Esophagus squamous epithelium (tissue), 5 donors: ENCODE measurements at regions not wholly inside any gene's neighbourhood (a gene's known extent, or its start where the extent isn't known, plus 50 kb on each side); places are given as distances from the start of the nearest gene placed in this dataset.

Source experiments
- DNase-seq: peaks from one replicate; lab custom pipeline; 2025; lab: John Stamatoyannopoulos, UW
- H3K27ac ChIP-seq, 4 donors: fragments of 200-600 bp; sonication (generic); one replicate each; pipeline ENCODE4 v1.5.1; 2016 to 2019; ENCODE audit warnings: mild to moderate bottlenecking in 1 of 4
- H3K27me3 ChIP-seq, 4 donors: fragments of 200-600 bp; sonication (generic); 1 replicate in 3 of 4; 2 replicates in 1 of 4; pipeline versions ENCODE4 v1.5.1 to v1.6.0; 2017 to 2021; ENCODE audit warnings: antibody characterized with exemption in 1 of 4
- H3K36me3 ChIP-seq, 3 donors: fragments of 200-600 bp; sonication (generic); one replicate each; pipeline ENCODE4 v1.5.1; 2016 to 2019
- H3K4me1 ChIP-seq, 3 donors: fragments of 200-600 bp; sonication (generic); one replicate each; pipeline ENCODE4 v1.5.1; 2017 to 2019
- H3K4me3 ChIP-seq, 4 donors: fragments of 200-600 bp; sonication (generic); 1 replicate in 3 of 4; 2 replicates in 1 of 4; pipeline ENCODE4 v1.5.1; 2016 to 2019; ENCODE audit warnings: mild to moderate bottlenecking in 2 of 4, moderate library complexity in 1 of 4
- H3K9me3 ChIP-seq, 3 donors: fragments of 200-600 bp; sonication (generic); one replicate each; pipeline ENCODE4 v1.5.1; 2016 to 2019
- POLR2A ChIP-seq, 4 donors: fragments of 450-650 bp; IDR thresholded peaks; one replicate each; pipeline ENCODE4 v1.6.1; 2017; ENCODE audit warnings: antibody characterized with exemption in 4 of 4, mild to moderate bottlenecking in 4 of 4, moderate library complexity in 3 of 4
- WGBS, 2 donors: methylation state at CpG; one replicate each; pipeline ENCODE4 v1.1.5; 2018; 5-methylcytosine and 5-hydroxymethylcytosine counted together
- intact Hi-C: fragments of 100-400 bp; cut with DNase I; formaldehyde crosslinking; loops from one replicate; pipeline ENCODE4 v1.15.0; 2022
- TF ChIP-seq, protein P1 (sequence below), 6 experiments: fragments of 450-650 bp in 4 of 6; fragments of 200-600 bp in 2 of 6; sonication (generic) in 2 of 6; IDR thresholded peaks; one replicate each; pipeline ENCODE4 v1.5.1; 2016 to 2019; ENCODE audit warnings: antibody characterized with exemption in 6 of 6, mild to moderate bottlenecking in 4 of 6, moderate library complexity in 4 of 6
- donor health status: DM: yes; HTN: yes; CAD: no.

DNA sequence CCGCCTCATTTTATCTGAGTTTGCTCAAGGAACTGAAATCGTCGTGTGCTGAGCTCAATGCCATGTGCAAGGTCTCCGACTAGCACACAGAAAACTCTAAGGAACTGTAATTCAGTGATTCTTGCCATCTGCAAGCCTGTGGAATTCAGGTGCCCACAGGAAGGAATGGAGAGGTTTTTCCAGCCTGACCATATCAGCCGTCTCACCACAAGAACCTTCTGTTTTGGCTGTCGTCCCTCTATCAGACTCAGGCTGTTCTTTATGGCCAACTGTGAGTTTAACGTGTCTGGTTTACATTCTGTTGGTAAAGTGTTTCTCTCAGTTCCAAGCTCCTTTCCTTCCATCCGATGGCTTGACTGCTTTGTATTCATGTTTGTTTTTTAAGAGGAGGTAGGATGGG lies 293.5 kb downstream of the SPRY2 start:
- WGBS, 2 donors = 77 to 81% methylated on average over 8 of the region's 8 CpGs
- DNase-seq = no peak
- Histone ChIP-seq H3K9me3 (no peaks in the 10 kb centered on the region), H3K36me3 (no peaks in the 10 kb centered on the region), H3K4me1 (peaks cover 0 to 19% (median 0%) of the 10 kb centered on the region in 3 donors), H3K4me3 (no peak overlapping the region), H3K27ac (no peak overlapping the region), H3K27me3 (no peaks in the 10 kb centered on the region)
- intact Hi-C loops = no loop called here
- TF ChIP-seq POLR2A (IDR thresholded peaks at IDR 0.05) = no peak
- TF ChIP-seq, protein P1, sequence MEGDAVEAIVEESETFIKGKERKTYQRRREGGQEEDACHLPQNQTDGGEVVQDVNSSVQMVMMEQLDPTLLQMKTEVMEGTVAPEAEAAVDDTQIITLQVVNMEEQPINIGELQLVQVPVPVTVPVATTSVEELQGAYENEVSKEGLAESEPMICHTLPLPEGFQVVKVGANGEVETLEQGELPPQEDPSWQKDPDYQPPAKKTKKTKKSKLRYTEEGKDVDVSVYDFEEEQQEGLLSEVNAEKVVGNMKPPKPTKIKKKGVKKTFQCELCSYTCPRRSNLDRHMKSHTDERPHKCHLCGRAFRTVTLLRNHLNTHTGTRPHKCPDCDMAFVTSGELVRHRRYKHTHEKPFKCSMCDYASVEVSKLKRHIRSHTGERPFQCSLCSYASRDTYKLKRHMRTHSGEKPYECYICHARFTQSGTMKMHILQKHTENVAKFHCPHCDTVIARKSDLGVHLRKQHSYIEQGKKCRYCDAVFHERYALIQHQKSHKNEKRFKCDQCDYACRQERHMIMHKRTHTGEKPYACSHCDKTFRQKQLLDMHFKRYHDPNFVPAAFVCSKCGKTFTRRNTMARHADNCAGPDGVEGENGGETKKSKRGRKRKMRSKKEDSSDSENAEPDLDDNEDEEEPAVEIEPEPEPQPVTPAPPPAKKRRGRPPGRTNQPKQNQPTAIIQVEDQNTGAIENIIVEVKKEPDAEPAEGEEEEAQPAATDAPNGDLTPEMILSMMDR (IDR thresholded peaks at IDR 0.05) = no peak

DNA sequence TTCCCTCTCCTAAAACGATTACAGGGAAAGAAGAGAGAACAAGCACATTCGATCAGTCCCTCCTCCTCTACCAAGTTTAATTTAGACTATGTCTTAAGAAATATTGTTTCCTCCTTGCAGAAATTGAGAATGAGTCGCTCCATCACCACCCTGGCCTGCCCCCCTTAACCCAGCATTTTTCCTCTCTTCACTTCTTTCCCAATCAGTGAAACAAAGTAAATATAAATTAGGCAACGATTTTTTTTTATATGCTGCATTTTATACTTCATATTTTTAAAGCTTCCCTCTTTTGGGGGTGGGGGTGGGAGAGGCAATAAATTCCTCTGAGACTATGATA lies 300.0 kb downstream of the SPRY2 start:
- no peak for DNase-seq
- H3K27ac ChIP-seq = peak overlapping the region in 1 of 4 donors; percentile 3
- no peaks in the 10 kb centered on the region for H3K4me1 ChIP-seq
- WGBS, 2 donors = 14 to 27% methylated on average over 4 of the region's 4 CpGs
- no peaks in the 10 kb centered on the region for H3K36me3 ChIP-seq
- TF ChIP-seq, protein P1 (IDR thresholded peaks at IDR 0.05) = no peak
- no peak for TF ChIP-seq POLR2A (IDR thresholded peaks at IDR 0.05)
- intact Hi-C loops = no loop called here
- no peaks in the 10 kb centered on the region for H3K27me3 ChIP-seq
- H3K9me3 ChIP-seq = no peaks in the 10 kb centered on the region
- H3K4me3 ChIP-seq = no peak overlapping the region

DNA sequence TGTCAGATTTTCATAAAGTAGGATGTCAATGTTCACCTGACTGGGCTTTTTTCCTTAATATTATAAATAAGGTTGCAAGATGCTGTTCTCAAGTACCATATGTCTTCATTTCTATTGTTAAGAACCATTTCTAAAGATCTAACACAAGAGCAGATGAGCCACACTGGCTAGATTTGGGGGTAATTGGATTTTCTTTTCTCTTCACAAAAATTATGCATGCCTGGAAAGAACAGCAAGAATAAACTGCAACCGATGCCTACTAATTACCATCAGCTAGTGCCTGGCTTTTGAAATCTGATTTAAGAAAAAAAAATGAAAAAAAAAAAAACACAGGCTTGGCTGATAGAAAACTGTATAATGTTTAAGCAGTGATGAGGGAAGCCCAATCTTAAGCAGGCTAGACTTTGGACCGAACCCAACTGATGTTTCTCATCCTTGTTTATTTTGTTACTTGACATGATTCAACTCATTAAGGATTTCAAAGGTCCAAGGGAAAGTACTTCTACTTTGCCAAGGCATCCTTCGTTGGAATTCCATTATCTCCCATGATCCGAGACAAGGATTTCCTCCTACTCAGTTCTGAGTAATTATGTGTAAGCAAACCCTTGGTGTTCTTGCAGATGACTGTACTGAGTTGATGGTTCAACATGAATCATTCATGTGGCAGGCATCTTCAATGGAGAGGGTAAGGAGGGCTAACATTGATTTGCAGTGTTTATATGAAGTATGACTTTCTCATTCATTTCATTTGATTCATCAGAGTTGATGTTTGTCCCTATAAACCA lies 300.5 kb downstream of the SPRY2 start:
- Histone ChIP-seq H3K27ac (peak overlapping the region in 1 of 4 donors; percentile 3), H3K4me1 (no peaks in the 10 kb centered on the region), H3K36me3 (no peaks in the 10 kb centered on the region), H3K9me3 (no peaks in the 10 kb centered on the region), H3K27me3 (no peaks in the 10 kb centered on the region), H3K4me3 (no peak overlapping the region)
- no peak for TF ChIP-seq POLR2A (IDR thresholded peaks at IDR 0.05)
- TF ChIP-seq, protein P1 (IDR thresholded peaks at IDR 0.05) = no peak
- DNase-seq = no peak
- 20 to 32% methylated on average over 4 of the region's 4 CpGs for WGBS, 2 donors
- intact Hi-C loops = no loop called here

DNA sequence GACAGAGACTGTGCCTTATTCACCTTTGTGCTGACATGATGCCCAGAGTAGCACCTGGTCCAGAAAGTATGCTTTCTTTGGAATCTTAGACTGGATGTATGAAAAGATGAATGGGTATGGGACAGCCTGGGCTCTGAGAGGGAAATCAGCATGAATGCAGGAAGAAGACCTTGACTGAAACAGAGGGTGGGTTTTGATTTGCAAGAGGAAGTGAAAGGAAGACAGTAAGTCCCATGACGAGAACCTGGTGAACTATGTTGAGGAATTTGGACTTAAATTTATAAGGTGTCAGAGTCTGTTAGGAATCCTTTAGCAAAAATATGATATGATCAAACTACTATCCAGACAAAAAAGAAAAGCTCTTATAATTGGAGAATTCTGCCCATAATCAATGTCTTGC lies 301.9 kb downstream of the SPRY2 start:
- Histone ChIP-seq H3K36me3 (no peaks in the 10 kb centered on the region), H3K27ac (no peak overlapping the region), H3K9me3 (no peaks in the 10 kb centered on the region), H3K4me1 (no peaks in the 10 kb centered on the region), H3K4me3 (no peak overlapping the region), H3K27me3 (no peaks in the 10 kb centered on the region)
- intact Hi-C loops = no loop called here
- TF ChIP-seq, protein P1 (IDR thresholded peaks at IDR 0.05) = no peak
- no peak for DNase-seq
- 50 to 80% methylated on average over 1 of the region's 1 CpG for WGBS, 2 donors

DNA sequence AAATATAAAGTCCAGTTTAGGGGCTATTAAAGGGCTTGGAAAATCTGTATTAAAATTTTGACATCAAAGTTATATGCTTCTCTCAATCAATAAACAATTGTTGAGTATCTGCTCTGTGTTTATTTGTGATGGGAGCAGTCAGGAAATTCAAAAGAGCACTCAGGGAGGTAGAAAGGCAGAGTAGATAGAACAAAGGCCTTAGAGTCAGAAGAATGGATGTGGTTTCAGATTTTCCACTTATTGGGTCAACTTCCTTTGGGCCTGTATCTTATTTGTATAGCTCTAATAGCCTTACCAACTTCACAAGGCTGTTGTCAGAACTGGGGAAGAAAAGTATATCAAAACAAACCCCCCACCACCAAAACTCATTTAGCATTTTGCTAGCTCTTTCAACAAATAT lies 302.6 kb downstream of the SPRY2 start:
- DNase-seq = no peak
- Histone ChIP-seq H3K27me3 (no peaks in the 10 kb centered on the region), H3K27ac (no peak overlapping the region), H3K4me3 (no peak overlapping the region), H3K36me3 (no peaks in the 10 kb centered on the region), H3K9me3 (no peaks in the 10 kb centered on the region), H3K4me1 (no peaks in the 10 kb centered on the region)
- TF ChIP-seq, protein P1 (IDR thresholded peaks at IDR 0.05) = no peak
- TF ChIP-seq POLR2A (IDR thresholded peaks at IDR 0.05) = no peak
- intact Hi-C loops = no loop called here
